CD14-positive monocyte (primary cell): ENCODE measurements at regions not wholly inside any gene's neighbourhood (a gene's known extent, or its start where the extent isn't known, plus 50 kb on each side); places are given as distances from the start of the nearest gene placed in this dataset.

ENCODE experiments used
- DNase-seq, 3 donors: peaks; one replicate each; pipeline ENCODE4 v3.0.0-alpha.2; 2011 to 2022
- H2AFZ ChIP-seq: 2 replicates; pipeline ENCODE4 v1.6.0; 2012; ENCODE audit warnings: mild to moderate bottlenecking, low read depth, low read length, inconsistent platforms; ENCODE audit not compliant: insufficient read depth, poor library complexity, severe bottlenecking
- H3K27ac ChIP-seq, 2 donors: 1 replicate in 1 of 2; 2 replicates in 1 of 2; pipeline ENCODE4 v1.5.1; 2012 to 2013; ENCODE audit warnings: low read length in 2 of 2, control low read depth in 1 of 2, inconsistent platforms in 1 of 2, low read depth in 1 of 2, mild to moderate bottlenecking in 1 of 2
- H3K27me3 ChIP-seq, 2 donors: one replicate each; pipeline versions ENCODE4 v1.6.0 to v1.6.1; 2011 to 2013; ENCODE audit warnings: low read length in 2 of 2; ENCODE audit not compliant: control insufficient read depth in 2 of 2, insufficient read depth in 2 of 2
- H3K36me3 ChIP-seq, 2 donors: replicated peaks in 1 of 2; 1 replicate in 1 of 2; 2 replicates in 1 of 2; pipeline versions ENCODE4 v1.5.1 to v1.6.1; 2012 to 2013; ENCODE audit warnings: low read length in 2 of 2, control low read depth in 1 of 2, inconsistent platforms in 1 of 2, mild to moderate bottlenecking in 1 of 2; ENCODE audit not compliant: insufficient read depth in 2 of 2, control insufficient read depth in 1 of 2
- H3K4me1 ChIP-seq, 2 donors: 1 replicate in 1 of 2; 2 replicates in 1 of 2; pipeline versions ENCODE4 v1.5.1 to v1.6.1; 2012 to 2013; ENCODE audit warnings: low read length in 2 of 2, control low read depth in 1 of 2, inconsistent platforms in 1 of 2, mild to moderate bottlenecking in 1 of 2, moderate library complexity in 1 of 2; ENCODE audit not compliant: insufficient read depth in 2 of 2, control insufficient read depth in 1 of 2
- H3K4me2 ChIP-seq: replicated peaks from 2 replicates; pipeline ENCODE3; 2012; ENCODE audit warnings: low read length, moderate library complexity, mild to moderate bottlenecking; ENCODE audit not compliant: poor library complexity, severe bottlenecking; ENCODE audit errors: extremely low read depth
- H3K4me3 ChIP-seq, 3 experiments: fragments of 200-600 bp in 1 of 3; sonication (generic) in 1 of 3; replicated peaks in 1 of 3; 1 replicate in 2 of 3; 2 replicates in 1 of 3; pipeline ENCODE4 v1.5.1; 2011 to 2013; ENCODE audit warnings: low read length in 3 of 3, mild to moderate bottlenecking in 3 of 3, control low read depth in 2 of 3, low read depth in 2 of 3, inconsistent platforms in 1 of 3, moderate library complexity in 1 of 3
- H3K79me2 ChIP-seq: 2 replicates; pipeline ENCODE4 v1.6.0; 2012; ENCODE audit warnings: mild to moderate bottlenecking, control low read depth, inconsistent platforms, low read length, moderate library complexity; ENCODE audit not compliant: insufficient read depth
- H3K9ac ChIP-seq: 2 replicates; pipeline ENCODE4 v1.6.0; 2017; ENCODE audit warnings: low read length, mild to moderate bottlenecking; ENCODE audit not compliant: insufficient read depth, poor library complexity, severe bottlenecking
- H3K9me3 ChIP-seq, 2 donors: replicated peaks in 1 of 2; 1 replicate in 1 of 2; 2 replicates in 1 of 2; pipeline versions ENCODE4 v1.5.1 to v1.6.1; 2012 to 2013; ENCODE audit warnings: low read length in 2 of 2, control low read depth in 1 of 2; ENCODE audit not compliant: control insufficient read depth in 1 of 2, insufficient read depth in 1 of 2
- H4K20me1 ChIP-seq: 2 replicates; pipeline ENCODE4 v1.6.0; 2012; ENCODE audit warnings: mild to moderate bottlenecking, low read length, control low read depth, moderate library complexity; ENCODE audit not compliant: insufficient read depth
- H3K27ac Mint-ChIP-seq, 7 donors: one replicate each; pipeline ENCODE4 v1.8.0; 2020; ENCODE audit warnings: mild to moderate bottlenecking in 7 of 7, mixed read lengths in 7 of 7, moderate library complexity in 6 of 7, inconsistent platforms in 2 of 7
- H3K27me3 Mint-ChIP-seq, 3 donors: one replicate each; pipeline ENCODE4 v1.8.0; 2021 to 2022; ENCODE audit warnings: low read depth in 3 of 3, mild to moderate bottlenecking in 3 of 3, mixed read lengths in 3 of 3, moderate library complexity in 3 of 3, inconsistent platforms in 1 of 3
- H3K36me3 Mint-ChIP-seq, 2 donors: one replicate each; pipeline ENCODE4 v1.8.0; 2020; ENCODE audit warnings: mixed read lengths in 2 of 2, inconsistent platforms in 1 of 2, mild to moderate bottlenecking in 1 of 2
- H3K4me1 Mint-ChIP-seq: one replicate; pipeline ENCODE4 v1.8.0; 2020; ENCODE audit warnings: mild to moderate bottlenecking, mixed read lengths
- H3K4me3 Mint-ChIP-seq, 2 donors: one replicate each; pipeline ENCODE4 v1.8.0; 2020; ENCODE audit warnings: mild to moderate bottlenecking in 2 of 2, mixed read lengths in 2 of 2, moderate library complexity in 1 of 2
- H3K9me3 Mint-ChIP-seq, 7 donors: one replicate each; pipeline ENCODE4 v1.8.0; 2020 to 2022; ENCODE audit warnings: mixed read lengths in 7 of 7, mild to moderate bottlenecking in 6 of 7, moderate library complexity in 6 of 7, inconsistent platforms in 2 of 7
- WGBS: methylation state at CpG from one replicate; pipeline ENCODE4 v1.1.5; 2013; ENCODE audit warnings: missing lambda C conversion rate; ENCODE audit not compliant: insufficient coverage; 5-methylcytosine and 5-hydroxymethylcytosine counted together
- intact Hi-C, 2 donors: fragments of 100-400 bp; cut with micrococcal nuclease; formaldehyde crosslinking; loops; one replicate each; pipeline versions ENCODE4 v1.15.0 to v1.15.1; 2023
- TF ChIP-seq, protein P1 (sequence below): fragments of 200-600 bp; IDR thresholded peaks from one replicate; pipeline ENCODE4 v1.8.0; 2022; ENCODE audit warnings: antibody characterized with exemption, mild to moderate bottlenecking

DNA sequence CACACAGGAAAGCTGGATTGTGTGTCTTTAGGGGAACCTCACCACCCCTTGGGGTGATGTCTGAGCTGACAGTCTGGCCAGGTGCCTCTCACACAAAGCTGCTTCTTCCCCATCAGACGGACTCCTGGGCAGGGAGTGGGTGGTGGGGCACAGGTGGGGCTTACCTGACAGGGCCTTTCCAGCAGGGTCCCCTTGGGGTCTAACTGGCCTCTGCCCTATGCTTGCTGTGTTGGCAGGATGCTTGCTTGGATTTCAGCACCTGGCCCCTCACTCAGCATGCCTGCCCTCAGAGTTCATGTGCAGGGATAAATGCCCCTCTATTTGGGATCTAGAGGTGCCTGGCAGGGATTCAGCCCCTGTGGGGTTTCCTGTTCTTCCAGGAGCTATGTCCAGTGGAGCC lies 496.9 kb upstream of the ZMIZ1 start:
- no peak overlapping the region for H3K4me3 Mint-ChIP-seq
- no peaks in the 10 kb centered on the region for H3K27me3 ChIP-seq
- no CpG with 5 or more reads among the region's 1 CpG for WGBS
- H3K27me3 Mint-ChIP-seq = peaks cover 0 to 3% (median 0%) of the 10 kb centered on the region in 3 donors
- peaks cover 0 to 2% (median 0%) of the 10 kb centered on the region in 7 donors for H3K9me3 Mint-ChIP-seq
- peaks cover 16 to 17% of the 10 kb centered on the region in 2 donors for H3K4me1 ChIP-seq
- peaks cover 0 to 3% of the 10 kb centered on the region in 2 donors for H3K36me3 Mint-ChIP-seq
- H2AFZ ChIP-seq = no peak overlapping the region
- H3K9me3 ChIP-seq = no peaks in the 10 kb centered on the region
- H3K4me1 Mint-ChIP-seq = peaks cover 35% of the 10 kb centered on the region
- TF ChIP-seq, protein P1, sequence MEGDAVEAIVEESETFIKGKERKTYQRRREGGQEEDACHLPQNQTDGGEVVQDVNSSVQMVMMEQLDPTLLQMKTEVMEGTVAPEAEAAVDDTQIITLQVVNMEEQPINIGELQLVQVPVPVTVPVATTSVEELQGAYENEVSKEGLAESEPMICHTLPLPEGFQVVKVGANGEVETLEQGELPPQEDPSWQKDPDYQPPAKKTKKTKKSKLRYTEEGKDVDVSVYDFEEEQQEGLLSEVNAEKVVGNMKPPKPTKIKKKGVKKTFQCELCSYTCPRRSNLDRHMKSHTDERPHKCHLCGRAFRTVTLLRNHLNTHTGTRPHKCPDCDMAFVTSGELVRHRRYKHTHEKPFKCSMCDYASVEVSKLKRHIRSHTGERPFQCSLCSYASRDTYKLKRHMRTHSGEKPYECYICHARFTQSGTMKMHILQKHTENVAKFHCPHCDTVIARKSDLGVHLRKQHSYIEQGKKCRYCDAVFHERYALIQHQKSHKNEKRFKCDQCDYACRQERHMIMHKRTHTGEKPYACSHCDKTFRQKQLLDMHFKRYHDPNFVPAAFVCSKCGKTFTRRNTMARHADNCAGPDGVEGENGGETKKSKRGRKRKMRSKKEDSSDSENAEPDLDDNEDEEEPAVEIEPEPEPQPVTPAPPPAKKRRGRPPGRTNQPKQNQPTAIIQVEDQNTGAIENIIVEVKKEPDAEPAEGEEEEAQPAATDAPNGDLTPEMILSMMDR = no peak
- H3K27ac ChIP-seq = no peak overlapping the region
- no peaks in the 10 kb centered on the region for H4K20me1 ChIP-seq
- no peak overlapping the region for H3K4me2 ChIP-seq
- H3K4me3 ChIP-seq = no peak overlapping the region
- H3K9ac ChIP-seq = no peak overlapping the region
- intact Hi-C loops = loop anchor here in 1 of 2 donors (10.0 kb wide), 1 partner anchor 183 kb away; no protein-coding TSS in a partner anchor
- no peaks in the 10 kb centered on the region for H3K36me3 ChIP-seq
- H3K79me2 ChIP-seq = no peaks in the 10 kb centered on the region
- no peak for DNase-seq
- H3K27ac Mint-ChIP-seq = no peak overlapping the region

DNA sequence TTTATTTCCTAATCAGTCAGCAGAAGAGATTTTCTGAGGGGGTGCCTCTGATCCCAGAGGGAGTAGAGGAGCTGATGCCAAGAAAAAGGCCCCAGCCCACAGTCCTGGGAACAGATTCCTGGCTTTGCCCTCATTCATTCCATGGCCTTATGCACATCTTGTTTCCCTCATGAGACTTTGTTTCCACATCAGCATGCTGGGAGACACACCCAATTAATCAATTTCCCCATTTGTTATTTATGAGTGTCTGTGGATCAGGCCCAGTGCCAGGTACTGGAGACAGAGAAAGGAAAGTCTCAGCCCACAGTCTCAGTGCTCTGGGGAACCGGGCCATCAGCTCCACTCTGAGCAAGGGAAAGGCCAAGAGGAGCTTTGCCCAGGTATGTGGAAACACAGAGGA lies 496.2 kb upstream of the ZMIZ1 start:
- no peaks in the 10 kb centered on the region for H3K9me3 ChIP-seq
- no peak overlapping the region for H3K9ac ChIP-seq
- H3K4me3 ChIP-seq = no peak overlapping the region
- no peak overlapping the region for H2AFZ ChIP-seq
- no peaks in the 10 kb centered on the region for H3K79me2 ChIP-seq
- Mint-ChIP-seq H3K27me3 (peaks cover 0 to 3% (median 0%) of the 10 kb centered on the region in 3 donors), H3K4me1 (peaks cover 40% of the 10 kb centered on the region), H3K9me3 (peaks cover 0 to 2% (median 0%) of the 10 kb centered on the region in 7 donors), H3K4me3 (no peak overlapping the region), H3K27ac (no peak overlapping the region), H3K36me3 (peaks cover 0 to 3% of the 10 kb centered on the region in 2 donors)
- TF ChIP-seq, protein P1 = no peak
- no peaks in the 10 kb centered on the region for H4K20me1 ChIP-seq
- peaks cover 18 to 23% of the 10 kb centered on the region in 2 donors for H3K4me1 ChIP-seq
- no peak for DNase-seq
- no peaks in the 10 kb centered on the region for H3K36me3 ChIP-seq
- no peak overlapping the region for H3K4me2 ChIP-seq
- H3K27me3 ChIP-seq = no peaks in the 10 kb centered on the region
- no peak overlapping the region for H3K27ac ChIP-seq
- WGBS = 89% methylated on average over 1 of the region's 1 CpG
- intact Hi-C loops = loop anchor here in 1 of 2 donors (10.0 kb wide), 1 partner anchor 182 kb away; no protein-coding TSS in a partner anchor
